ENCODE measurements at regions not wholly inside any gene's neighbourhood (a gene's known extent, or its start where the extent isn't known, plus 50 kb on each side); places are given as distances from the start of the nearest gene placed in this dataset.
A peak's percentile ranks its signal among the peaks of the same experiment; 100 is the strongest.
"Not testable (repeated sequence)": the region's sequence is repeated elsewhere in the genome, so short reads cannot be mapped to it uniquely, and the experiment has no call there.

DNA sequence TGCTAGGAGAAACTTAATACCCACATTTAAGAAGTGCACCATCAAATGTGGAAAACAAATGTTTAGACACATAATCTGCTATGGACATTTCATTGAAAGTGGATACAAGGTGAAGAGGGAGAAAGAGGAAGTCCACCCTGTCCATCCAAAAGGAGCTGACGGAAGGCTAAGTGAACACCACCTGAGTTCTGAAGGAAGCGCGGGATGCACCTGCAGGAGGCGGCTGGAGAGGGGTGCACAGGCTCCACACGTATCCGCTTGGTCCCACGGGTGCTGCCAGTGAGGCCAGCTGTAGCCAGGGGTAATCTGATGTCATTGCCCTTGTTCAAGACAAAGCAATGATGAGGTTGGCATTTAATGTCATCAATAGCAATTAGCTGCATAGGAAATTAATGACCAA is 75.9 kb upstream of the TMEM18 start:
- H3K9me3 ChIP-seq (ENCODE audit: control insufficient read depth in 3 of 3, low read length in 3 of 3) = no peaks in the 10 kb centered on the region
- no peaks in the 10 kb centered on the region for H3K36me3 ChIP-seq (ENCODE audit: control insufficient read depth in 3 of 3, insufficient read depth in 3 of 3, low read length in 3 of 3)
- H3K4me3 ChIP-seq (ENCODE audit: low read length in 3 of 3) = no peak overlapping the region
- no peak overlapping the region for H3K9ac ChIP-seq (ENCODE audit: low read depth in 1 of 3, low read length in 3 of 3)
- no peaks in the 10 kb centered on the region for H3K4me1 ChIP-seq (ENCODE audit: control insufficient read depth in 3 of 3, insufficient read depth in 3 of 3, low read length in 3 of 3)
- H3K27ac ChIP-seq (ENCODE audit: low read depth, low read length) = no peak overlapping the region
- peaks cover 0 to 13% (median 4%) of the 10 kb centered on the region in 3 donors for H3K27me3 ChIP-seq (ENCODE audit: control insufficient read depth in 3 of 3, insufficient read depth in 3 of 3, low read length in 3 of 3)

DNA sequence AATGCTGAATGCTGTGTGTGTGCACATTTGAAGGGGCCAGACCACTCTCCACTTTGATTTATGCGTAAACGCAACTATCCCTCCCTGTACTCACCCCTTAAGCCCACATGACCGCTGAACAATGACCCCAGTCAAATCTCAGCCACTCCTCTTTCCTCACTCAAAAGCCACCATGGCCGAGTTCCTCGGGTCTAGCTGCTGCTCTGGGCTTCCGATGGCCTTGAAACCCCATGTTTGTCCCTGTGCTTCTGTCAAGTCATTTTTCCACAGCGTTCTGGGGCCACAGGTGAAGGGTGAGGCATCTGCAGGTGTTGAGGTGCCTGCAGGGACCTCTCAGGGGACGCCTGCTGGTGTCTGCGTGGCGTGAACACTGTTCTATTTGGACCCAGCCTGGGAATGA is 74.3 kb upstream of the TMEM18 start:
- Histone ChIP-seq H3K27ac (ENCODE audit: low read depth, low read length) (no peak overlapping the region), H3K9ac (ENCODE audit: low read depth in 1 of 3, low read length in 3 of 3) (no peak overlapping the region), H3K36me3 (ENCODE audit: control insufficient read depth in 3 of 3, insufficient read depth in 3 of 3, low read length in 3 of 3) (no peaks in the 10 kb centered on the region), H3K4me1 (ENCODE audit: control insufficient read depth in 3 of 3, insufficient read depth in 3 of 3, low read length in 3 of 3) (no peaks in the 10 kb centered on the region), H3K9me3 (ENCODE audit: control insufficient read depth in 3 of 3, low read length in 3 of 3) (peaks cover 0 to 3% (median 3%) of the 10 kb centered on the region in 3 donors), H3K27me3 (ENCODE audit: control insufficient read depth in 3 of 3, insufficient read depth in 3 of 3, low read length in 3 of 3) (peaks cover 3 to 18% (median 4%) of the 10 kb centered on the region in 3 donors), H3K4me3 (ENCODE audit: low read length in 3 of 3) (no peak overlapping the region)

DNA sequence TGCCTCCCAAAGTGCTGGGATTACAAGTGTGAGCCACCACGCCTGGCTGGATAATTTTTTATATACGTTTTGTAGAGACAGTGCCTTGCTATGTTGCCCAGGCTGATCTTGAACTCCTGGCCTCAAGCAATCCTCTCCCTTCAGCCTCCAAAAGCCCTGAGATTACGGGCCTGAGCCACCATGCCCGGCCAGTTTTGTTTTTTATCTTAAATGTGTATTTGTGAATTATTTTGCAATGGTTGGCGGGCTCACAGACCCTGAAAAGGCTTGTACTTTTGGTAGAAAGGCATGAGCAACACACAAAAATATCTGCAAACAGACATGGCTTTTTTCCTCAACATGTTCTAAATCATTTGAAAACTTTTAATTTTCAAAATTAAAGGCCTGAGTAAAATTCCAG is 73.4 kb upstream of the TMEM18 start:
- no peaks in the 10 kb centered on the region for H3K4me1 ChIP-seq (ENCODE audit: control insufficient read depth in 3 of 3, insufficient read depth in 3 of 3, low read length in 3 of 3)
- peaks cover under 1 to 21% (median 5%) of the 10 kb centered on the region in 3 donors for H3K27me3 ChIP-seq (ENCODE audit: control insufficient read depth in 3 of 3, insufficient read depth in 3 of 3, low read length in 3 of 3)
- no peak overlapping the region for H3K27ac ChIP-seq (ENCODE audit: low read depth, low read length)
- no peak overlapping the region for H3K9ac ChIP-seq (ENCODE audit: low read depth in 1 of 3, low read length in 3 of 3)
- no peak overlapping the region for H3K4me3 ChIP-seq (ENCODE audit: low read length in 3 of 3)
- peaks cover 0 to 4% (median 3%) of the 10 kb centered on the region in 3 donors for H3K9me3 ChIP-seq (ENCODE audit: control insufficient read depth in 3 of 3, low read length in 3 of 3)
- H3K36me3 ChIP-seq (ENCODE audit: control insufficient read depth in 3 of 3, insufficient read depth in 3 of 3, low read length in 3 of 3) = no peaks in the 10 kb centered on the region

DNA sequence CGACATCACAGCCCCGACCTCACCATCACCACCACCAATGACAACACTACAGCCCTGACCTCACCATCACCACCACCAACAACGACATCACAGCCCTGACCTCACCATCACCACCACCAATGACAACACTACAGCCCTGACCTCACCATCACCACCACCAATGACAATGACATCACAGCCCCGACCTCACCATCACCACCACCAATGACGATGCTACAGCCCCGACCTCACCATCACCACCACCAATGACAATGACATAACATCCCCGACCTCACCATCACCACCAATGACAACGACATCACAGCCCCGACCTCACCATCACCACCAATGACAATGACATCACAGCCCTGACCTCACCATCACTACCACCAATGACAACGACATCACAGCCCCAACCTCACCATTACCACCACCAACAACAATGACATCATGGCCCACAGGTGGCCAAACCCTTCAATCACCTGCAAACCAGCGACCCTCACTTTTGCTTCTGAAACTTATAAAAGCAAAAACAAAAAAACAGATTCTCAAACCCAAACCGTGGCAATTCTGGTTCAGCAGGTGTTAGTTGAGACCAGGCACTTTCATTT is 70.7 kb upstream of the TMEM18 start:
- no peaks in the 10 kb centered on the region for H3K4me1 ChIP-seq (ENCODE audit: control insufficient read depth in 3 of 3, insufficient read depth in 3 of 3, low read length in 3 of 3)
- H3K36me3 ChIP-seq (ENCODE audit: control insufficient read depth in 3 of 3, insufficient read depth in 3 of 3, low read length in 3 of 3) = no peaks in the 10 kb centered on the region
- H3K9ac ChIP-seq (ENCODE audit: low read depth in 1 of 3, low read length in 3 of 3) = no peak overlapping the region
- H3K27me3 ChIP-seq (ENCODE audit: control insufficient read depth in 3 of 3, insufficient read depth in 3 of 3, low read length in 3 of 3) = peaks cover 0 to 17% (median 5%) of the 10 kb centered on the region in 3 donors
- no peak overlapping the region for H3K27ac ChIP-seq (ENCODE audit: low read depth, low read length)
- H3K4me3 ChIP-seq (ENCODE audit: low read length in 3 of 3) = no peak overlapping the region
- H3K9me3 ChIP-seq (ENCODE audit: control insufficient read depth in 3 of 3, low read length in 3 of 3) = peaks cover 0 to 4% (median 3%) of the 10 kb centered on the region in 3 donors

DNA sequence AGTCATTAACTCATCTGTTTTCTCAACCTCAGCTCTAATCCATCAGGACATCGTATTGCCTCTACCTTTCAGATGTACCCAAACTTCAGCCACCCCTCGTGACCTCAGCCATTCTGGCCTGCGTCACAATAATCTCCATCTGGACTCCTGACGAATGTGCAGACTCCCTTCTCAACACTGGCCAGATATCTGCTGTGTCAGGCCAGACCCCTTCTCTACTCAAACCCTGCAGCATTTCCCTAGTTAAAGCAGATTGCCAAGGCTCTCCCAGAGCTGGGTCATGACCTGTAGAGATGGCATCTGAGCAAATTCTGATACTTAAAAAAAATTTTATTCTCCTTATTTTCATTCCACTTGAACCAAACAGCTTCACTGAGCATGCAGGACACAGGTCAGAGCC is 69.5 kb upstream of the TMEM18 start:
- Histone ChIP-seq H3K4me3 (ENCODE audit: low read length in 3 of 3) (no peak overlapping the region), H3K4me1 (ENCODE audit: control insufficient read depth in 3 of 3, insufficient read depth in 3 of 3, low read length in 3 of 3) (no peaks in the 10 kb centered on the region), H3K9ac (ENCODE audit: low read depth in 1 of 3, low read length in 3 of 3) (no peak overlapping the region), H3K36me3 (ENCODE audit: control insufficient read depth in 3 of 3, insufficient read depth in 3 of 3, low read length in 3 of 3) (no peaks in the 10 kb centered on the region), H3K9me3 (ENCODE audit: control insufficient read depth in 3 of 3, low read length in 3 of 3) (peaks cover 0 to 4% (median 3%) of the 10 kb centered on the region in 3 donors), H3K27me3 (ENCODE audit: control insufficient read depth in 3 of 3, insufficient read depth in 3 of 3, low read length in 3 of 3) (peaks cover 0 to 11% (median 8%) of the 10 kb centered on the region in 3 donors), H3K27ac (ENCODE audit: low read depth, low read length) (no peak overlapping the region)

DNA sequence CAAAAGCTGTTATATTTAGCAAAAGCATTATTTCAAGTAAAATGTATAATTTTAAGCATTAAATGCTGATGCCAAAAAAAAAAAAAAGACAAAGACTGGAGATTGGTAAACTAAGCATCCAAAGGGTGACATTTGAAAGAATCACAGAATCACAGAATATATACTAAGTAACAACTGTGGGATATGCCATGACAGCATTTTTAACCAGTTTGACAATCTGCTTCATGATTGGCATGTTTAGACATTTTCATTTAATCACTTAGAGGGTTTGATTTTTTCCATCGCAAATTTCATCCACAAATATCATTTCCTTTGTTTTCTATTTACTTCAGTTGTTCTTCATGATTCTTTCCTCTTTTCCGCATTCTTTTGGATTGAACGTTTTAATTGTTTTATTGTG is 66.9 kb upstream of the TMEM18 start:
- no peak overlapping the region for H3K4me3 ChIP-seq (ENCODE audit: low read length in 3 of 3)
- no peak overlapping the region for H3K27ac ChIP-seq (ENCODE audit: low read depth, low read length)

DNA sequence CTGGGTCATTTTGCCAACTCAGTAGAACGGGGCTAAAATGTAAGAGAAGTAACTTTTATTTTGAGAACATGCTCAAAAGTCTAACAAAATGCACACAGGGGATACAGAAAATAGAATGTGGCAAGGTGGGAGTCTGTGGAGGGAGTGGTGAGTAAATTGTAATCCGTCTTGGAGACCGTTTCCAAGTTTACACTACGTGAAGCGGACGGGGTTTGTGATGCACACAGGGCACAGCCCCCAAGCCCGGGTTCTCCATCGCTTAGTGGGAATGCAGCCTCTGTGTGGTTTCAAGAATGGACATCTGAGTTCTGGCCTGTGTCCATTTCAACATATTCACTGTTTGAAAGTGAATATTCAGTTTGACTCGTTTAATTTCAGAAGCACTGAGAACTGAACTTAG is 65.0 kb upstream of the TMEM18 start:
- H3K27ac ChIP-seq (ENCODE audit: low read depth, low read length) = no peak overlapping the region
- peaks cover 8 to 11% (median 11%) of the 10 kb centered on the region in 3 donors for H3K27me3 ChIP-seq (ENCODE audit: control insufficient read depth in 3 of 3, insufficient read depth in 3 of 3, low read length in 3 of 3)
- H3K9ac ChIP-seq (ENCODE audit: low read depth in 1 of 3, low read length in 3 of 3) = no peak overlapping the region
- H3K4me1 ChIP-seq (ENCODE audit: control insufficient read depth in 3 of 3, insufficient read depth in 3 of 3, low read length in 3 of 3) = peaks cover 5 to 15% (median 10%) of the 10 kb centered on the region in 3 donors
- no peaks in the 10 kb centered on the region for H3K36me3 ChIP-seq (ENCODE audit: control insufficient read depth in 3 of 3, insufficient read depth in 3 of 3, low read length in 3 of 3)
- H3K9me3 ChIP-seq (ENCODE audit: control insufficient read depth in 3 of 3, low read length in 3 of 3) = peaks cover 0 to 4% (median 0%) of the 10 kb centered on the region in 3 donors
- no peak overlapping the region for H3K4me3 ChIP-seq (ENCODE audit: low read length in 3 of 3)

More for the DNA sequence above, 66.9 kb upstream of the TMEM18 start:
- Histone ChIP-seq H3K27me3 (ENCODE audit: control insufficient read depth in 3 of 3, insufficient read depth in 3 of 3, low read length in 3 of 3) (peaks cover 8 to 13% (median 8%) of the 10 kb centered on the region in 3 donors), H3K9me3 (ENCODE audit: control insufficient read depth in 3 of 3, low read length in 3 of 3) (peaks cover 0 to 4% (median 3%) of the 10 kb centered on the region in 3 donors), H3K36me3 (ENCODE audit: control insufficient read depth in 3 of 3, insufficient read depth in 3 of 3, low read length in 3 of 3) (no peaks in the 10 kb centered on the region), H3K4me1 (ENCODE audit: control insufficient read depth in 3 of 3, insufficient read depth in 3 of 3, low read length in 3 of 3) (peaks cover 5 to 15% (median 10%) of the 10 kb centered on the region in 3 donors), H3K9ac (ENCODE audit: low read depth in 1 of 3, low read length in 3 of 3) (no peak overlapping the region)

DNA sequence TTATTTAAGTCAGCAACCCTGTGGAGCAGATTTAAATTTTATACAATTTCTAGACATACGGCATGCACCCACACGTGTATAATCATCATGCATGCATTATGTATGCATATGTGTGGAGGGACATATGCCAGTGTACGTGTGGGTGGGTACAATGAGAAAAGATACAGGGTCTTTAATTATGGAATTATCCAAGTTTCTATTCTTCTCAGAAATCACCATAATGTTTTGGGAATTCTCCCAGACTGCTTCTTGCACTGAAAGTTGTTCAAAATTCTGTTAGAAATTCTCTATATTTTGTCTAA is 63.9 kb upstream of the TMEM18 start:
- peaks cover 5 to 15% (median 10%) of the 10 kb centered on the region in 3 donors for H3K4me1 ChIP-seq (ENCODE audit: control insufficient read depth in 3 of 3, insufficient read depth in 3 of 3, low read length in 3 of 3)
- no peak overlapping the region for H3K4me3 ChIP-seq (ENCODE audit: low read length in 3 of 3)
- no peak overlapping the region for H3K9ac ChIP-seq (ENCODE audit: low read depth in 1 of 3, low read length in 3 of 3)
- no peaks in the 10 kb centered on the region for H3K36me3 ChIP-seq (ENCODE audit: control insufficient read depth in 3 of 3, insufficient read depth in 3 of 3, low read length in 3 of 3)
- H3K27me3 ChIP-seq (ENCODE audit: control insufficient read depth in 3 of 3, insufficient read depth in 3 of 3, low read length in 3 of 3) = peaks cover 3 to 16% (median 5%) of the 10 kb centered on the region in 3 donors
- H3K9me3 ChIP-seq (ENCODE audit: control insufficient read depth in 3 of 3, low read length in 3 of 3) = no peaks in the 10 kb centered on the region
- H3K27ac ChIP-seq (ENCODE audit: low read depth, low read length) = no peak overlapping the region

DNA sequence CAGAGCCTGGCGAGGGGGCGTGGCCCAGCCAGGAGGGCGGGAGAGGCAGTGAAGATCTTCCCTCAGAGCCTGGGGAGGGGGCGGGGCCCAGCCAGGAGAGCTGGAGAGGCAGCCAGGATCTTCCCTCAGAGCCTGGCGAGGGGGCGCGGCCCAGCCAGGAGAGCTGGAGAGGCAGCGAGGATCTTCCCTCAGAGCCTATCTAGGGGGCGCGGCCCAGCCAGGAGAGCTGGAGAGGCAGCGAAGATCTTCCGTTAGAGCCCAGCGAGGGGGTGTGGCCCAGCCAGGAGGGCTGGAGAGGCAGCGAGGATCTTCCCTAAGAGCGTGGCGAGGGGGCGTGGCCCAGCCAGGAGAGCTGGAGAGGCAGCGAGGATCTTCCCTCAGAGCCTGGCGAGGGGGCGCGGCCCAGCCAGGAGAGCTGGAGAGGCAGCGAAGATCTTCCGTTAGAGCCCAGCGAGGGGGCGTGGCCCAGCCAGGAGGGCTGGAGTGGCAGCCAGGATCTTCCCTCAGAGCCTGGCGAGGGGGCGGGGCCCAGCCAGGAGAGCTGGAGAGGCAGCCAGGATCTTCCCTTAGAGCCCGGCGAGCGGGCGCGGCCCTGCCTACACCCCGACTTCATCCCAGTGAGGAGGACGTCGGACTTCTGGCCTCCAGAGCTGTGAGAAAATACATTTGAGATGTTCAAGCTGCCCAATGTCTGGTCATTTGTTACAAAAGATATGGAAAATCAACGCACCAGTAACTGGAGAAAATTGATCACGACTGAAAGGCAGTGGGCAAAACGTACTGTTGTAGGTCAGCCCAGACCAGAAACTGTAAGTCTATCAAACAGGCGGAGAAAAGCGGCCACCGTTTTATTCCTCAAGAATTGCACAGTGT is 63.4 kb upstream of the TMEM18 start:
- Histone ChIP-seq H3K4me1 (ENCODE audit: control insufficient read depth in 3 of 3, insufficient read depth in 3 of 3, low read length in 3 of 3) (peaks cover 5 to 15% (median 10%) of the 10 kb centered on the region in 3 donors), H3K4me3 (ENCODE audit: low read length in 3 of 3) (peak overlapping the region; percentile 59 to 68 (median 64)), H3K27me3 (ENCODE audit: control insufficient read depth in 3 of 3, insufficient read depth in 3 of 3, low read length in 3 of 3) (peaks cover 3 to 16% (median 6%) of the 10 kb centered on the region in 3 donors), H3K9ac (ENCODE audit: low read depth in 1 of 3, low read length in 3 of 3) (peak overlapping the region in 2 of 3 donors; percentile 16 to 32), H3K27ac (ENCODE audit: low read depth, low read length) (peak overlapping the region; percentile 40)
- H3K36me3 ChIP-seq (ENCODE audit: control insufficient read depth in 3 of 3, insufficient read depth in 3 of 3, low read length in 3 of 3); H3K9me3 ChIP-seq (ENCODE audit: control insufficient read depth in 3 of 3, low read length in 3 of 3): not testable (repeated sequence)

DNA sequence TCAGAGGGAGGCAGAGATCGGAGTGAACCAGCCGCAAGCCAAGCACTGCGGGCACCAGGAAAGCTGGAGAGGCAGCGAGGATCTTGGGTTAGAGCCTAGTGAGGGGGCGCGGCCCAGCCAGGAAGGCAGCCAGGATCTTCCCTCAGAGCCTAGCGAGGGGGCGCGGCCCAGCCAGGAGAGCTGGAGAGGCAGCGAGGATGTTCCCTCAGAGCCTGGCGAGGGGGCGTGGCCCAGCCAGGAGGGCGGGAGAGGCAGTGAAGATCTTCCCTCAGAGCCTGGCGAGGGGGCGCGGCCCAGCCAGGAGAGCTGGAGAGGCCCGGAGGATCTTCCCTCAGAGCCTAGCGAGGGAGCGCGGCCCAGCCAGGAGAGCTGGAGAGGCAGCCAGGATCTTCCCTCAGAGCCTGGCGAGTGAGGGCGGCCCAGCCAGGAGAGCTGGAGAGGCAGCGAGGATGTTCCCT is 62.7 kb upstream of the TMEM18 start:
- not testable (repeated sequence) for H3K9me3 ChIP-seq (ENCODE audit: control insufficient read depth in 3 of 3, low read length in 3 of 3); H3K36me3 ChIP-seq (ENCODE audit: control insufficient read depth in 3 of 3, insufficient read depth in 3 of 3, low read length in 3 of 3)
- peaks cover 5 to 15% (median 10%) of the 10 kb centered on the region in 3 donors for H3K4me1 ChIP-seq (ENCODE audit: control insufficient read depth in 3 of 3, insufficient read depth in 3 of 3, low read length in 3 of 3)
- H3K9ac ChIP-seq (ENCODE audit: low read depth in 1 of 3, low read length in 3 of 3) = peak overlapping the region in 2 of 3 donors; percentile 3 to 32
- peak overlapping the region; percentile 40 for H3K27ac ChIP-seq (ENCODE audit: low read depth, low read length)
- H3K27me3 ChIP-seq (ENCODE audit: control insufficient read depth in 3 of 3, insufficient read depth in 3 of 3, low read length in 3 of 3) = peaks cover 3 to 16% (median 12%) of the 10 kb centered on the region in 3 donors
- H3K4me3 ChIP-seq (ENCODE audit: low read length in 3 of 3) = peak overlapping the region; percentile 59 to 68 (median 64)
